A673 (cell line): ENCODE measurements at regions not wholly inside any gene's neighbourhood (a gene's known extent, or its start where the extent isn't known, plus 50 kb on each side); places are given as distances from the start of the nearest gene placed in this dataset.

Source experiments
- BruUV-seq: library from RNA; stranded (reverse); fragments of 400-500 nt; replicated peaks from 2 replicates; lab custom pipeline; 2021; lab: Mats Ljungman, UMichigan
- CTCF ChIA-PET: fragments of 300-600 bp; sonication (Branson Sonifier 250); formaldehyde crosslinking; loops from one replicate; lab custom pipeline; 2022; ENCODE audit warnings: antibody characterized with exemption; lab: Charles Lee
- POLR2A ChIA-PET: fragments of 300-600 bp; sonication (Branson Sonifier 250); formaldehyde crosslinking; loops from one replicate; lab custom pipeline; 2022; ENCODE audit warnings: antibody characterized with exemption; ENCODE audit not compliant: low non-redundant PET; lab: Charles Lee
- DNase-seq: peaks from one replicate; pipeline ENCODE4 v3.0.0-alpha.2; 2015; ENCODE audit warnings: low spot score
- H3K27ac ChIP-seq: fragments of 200-600 bp; sonication (generic); 2 replicates; pipeline ENCODE4 v1.5.1; 2016; ENCODE audit warnings: mixed run types, low read depth, mild to moderate bottlenecking, mixed read lengths, antibody characterized with exemption, low read length; ENCODE audit not compliant: poor library complexity, severe bottlenecking
- H3K27me3 ChIP-seq: fragments of 200-600 bp; sonication (generic); replicated peaks from 2 replicates; pipeline ENCODE4 v1.6.1; 2017; ENCODE audit warnings: mixed run types, low read depth, mild to moderate bottlenecking, mixed read lengths, antibody characterized with exemption, low read length; ENCODE audit not compliant: insufficient read depth, poor library complexity
- H3K36me3 ChIP-seq: fragments of 200-600 bp; sonication (generic); 2 replicates; pipeline ENCODE4 v1.6.1; 2016; ENCODE audit warnings: mixed run types, mild to moderate bottlenecking, mixed read lengths, antibody characterized with exemption, low read length; ENCODE audit not compliant: insufficient read depth, poor library complexity, severe bottlenecking
- H3K4me1 ChIP-seq: fragments of 200-600 bp; sonication (generic); 2 replicates; pipeline ENCODE4 v1.6.1; 2017; ENCODE audit warnings: mixed run types, mild to moderate bottlenecking, mixed read lengths, antibody characterized with exemption, low read length; ENCODE audit not compliant: insufficient read depth, poor library complexity, severe bottlenecking
- H3K4me3 ChIP-seq: fragments of 200-600 bp; sonication (generic); 2 replicates; pipeline ENCODE4 v1.5.1; 2016; ENCODE audit warnings: low read depth, mixed run types, mild to moderate bottlenecking, mixed read lengths, low read length; ENCODE audit not compliant: poor library complexity, severe bottlenecking
- H3K9me3 ChIP-seq: fragments of 200-600 bp; sonication (generic); 2 replicates; pipeline ENCODE4 v1.6.1; 2016; ENCODE audit warnings: mixed run types, low read depth, mild to moderate bottlenecking, mixed read lengths, antibody characterized with exemption, low read length; ENCODE audit not compliant: poor library complexity, severe bottlenecking
- CTCF ChIP-seq: fragments of 300-800, 200-600 bp; sonication (generic); conservative IDR thresholded peaks from 2 replicates; pipeline ENCODE4 v1.5.1; 2017; ENCODE audit warnings: low read depth, mild to moderate bottlenecking, antibody characterized with exemption, low read length, moderate library complexity, mixed read lengths
- EZH2 ChIP-seq: fragments of 200-600 bp; sonication (generic); IDR thresholded peaks from 2 replicates; pipeline ENCODE4 v1.6.1; 2017; ENCODE audit warnings: borderline replicate concordance, low read depth, mild to moderate bottlenecking, mixed read lengths, antibody characterized with exemption, low read length; ENCODE audit not compliant: poor library complexity, severe bottlenecking
- intact Hi-C: fragments of 100-400 bp; cut with micrococcal nuclease; formaldehyde crosslinking; loops from one replicate; pipeline ENCODE4 v1.10.0; 2022; ENCODE audit not compliant: unreplicated experiment

GRCh38 chr9:134982311-134982710 lies 64.6 kb upstream of the FCN1 start:
- Histone ChIP-seq H3K4me1 (no peaks in the 10 kb centered on the region), H3K36me3 (no peaks in the 10 kb centered on the region), H3K9me3 (peaks cover 5% of the 10 kb centered on the region), H3K4me3 (no peak overlapping the region), H3K27me3 (no peaks in the 10 kb centered on the region), H3K27ac (no peak overlapping the region)
- intact Hi-C loops, result no loop called here
- no peak for DNase-seq
- TF ChIP-seq EZH2 (no peak), CTCF (no peak)
- ChIA-PET POLR2A (no interaction called here), CTCF (no interaction called here)
- BruUV-seq, result no TSS peak

- Histone ChIP-seq H3K36me3 (no peaks in the 10 kb centered on the region), H3K27ac (no peak overlapping the region), H3K27me3 (no peaks in the 10 kb centered on the region), H3K9me3 (peaks cover 5% of the 10 kb centered on the region), H3K4me3 (no peak overlapping the region), H3K4me1 (no peaks in the 10 kb centered on the region)
- TF ChIP-seq CTCF (no peak), EZH2 (no peak)
- ChIA-PET POLR2A (no interaction called here), CTCF (no interaction called here)
- no peak for DNase-seq
- BruUV-seq, result no TSS peak
- intact Hi-C loops, result no loop called here
Measured at GRCh38 chr9:134983074-134983473, 65.4 kb upstream of the FCN1 start.

DNA sequence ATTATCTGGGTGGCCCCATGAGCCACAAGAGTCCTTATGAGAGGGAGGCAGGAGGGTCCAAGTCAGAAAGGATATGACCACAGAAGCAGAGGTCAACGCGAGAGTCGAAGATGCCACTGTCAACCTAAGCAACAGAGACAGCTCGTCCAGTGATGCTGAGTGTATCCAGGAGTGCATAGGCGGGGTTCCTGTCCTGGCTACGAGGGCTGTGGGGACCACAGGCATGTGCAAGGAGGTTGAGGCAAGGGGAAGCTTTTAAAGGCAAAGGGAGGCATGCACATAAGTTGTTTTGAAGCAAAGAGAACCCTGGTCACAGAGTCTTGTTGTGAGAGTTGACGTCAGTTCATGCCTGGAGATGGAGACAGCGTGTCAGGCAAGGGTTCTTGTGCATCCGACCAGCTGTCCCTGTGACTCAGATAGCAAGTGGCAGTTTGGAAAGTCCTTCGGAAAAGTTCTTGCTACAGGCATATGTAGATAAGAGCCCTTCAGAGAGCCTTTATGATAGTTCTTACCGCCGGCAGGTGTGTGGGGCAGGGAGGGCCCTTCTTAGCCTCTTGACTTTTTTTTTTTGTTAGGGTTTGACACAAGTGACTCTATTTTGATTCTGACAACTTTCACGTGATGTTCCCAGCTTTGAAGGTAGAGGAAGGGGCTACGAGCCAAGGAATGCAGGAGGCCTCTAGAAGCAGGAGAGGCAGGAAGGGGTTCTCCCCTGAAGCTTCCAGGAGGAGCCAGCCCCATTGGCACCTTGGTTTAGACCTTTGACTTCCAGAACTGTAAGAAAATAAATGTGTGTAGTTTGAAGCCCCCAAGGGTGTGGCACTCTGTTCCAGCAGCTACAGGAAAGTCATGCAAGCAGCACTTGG lies 66.0 kb upstream of the FCN1 start:
- intact Hi-C loops, result no loop called here
- CTCF ChIA-PET, result no interaction called here
- no TSS peak for BruUV-seq
- H3K4me3 ChIP-seq, result no peak overlapping the region
- no peaks in the 10 kb centered on the region for H3K36me3 ChIP-seq
- POLR2A ChIA-PET, result no interaction called here
- TF ChIP-seq CTCF (no peak), EZH2 (no peak)
- DNase-seq, result no peak
- no peaks in the 10 kb centered on the region for H3K4me1 ChIP-seq
- H3K27me3 ChIP-seq, result no peaks in the 10 kb centered on the region
- peaks cover 5% of the 10 kb centered on the region for H3K9me3 ChIP-seq
- no peak overlapping the region for H3K27ac ChIP-seq
